Coronary artery (tissue), 2 donors: ENCODE measurements at regions not wholly inside any gene's neighbourhood (a gene's known extent, or its start where the extent isn't known, plus 50 kb on each side); places are given as distances from the start of the nearest gene placed in this dataset.
"Not testable (repeated sequence)": the region's sequence is repeated elsewhere in the genome, so short reads cannot be mapped to it uniquely, and the experiment has no call there.

Source experiments
- DNase-seq: peaks from one replicate; pipeline ENCODE4 v3.0.0-alpha.2; 2017; ENCODE audit warnings: low spot score
- H3K27ac ChIP-seq, 2 donors: fragments of 200-600 bp; sonication (generic); one replicate each; pipeline ENCODE4 v1.5.1; 2016 to 2019
- H3K4me3 ChIP-seq: fragments of 200-600 bp; sonication (generic); 2 replicates; pipeline ENCODE4 v1.5.1; 2016; ENCODE audit warnings: mild to moderate bottlenecking, moderate library complexity
- CTCF ChIP-seq: fragments of 200-600 bp; sonication (generic); IDR thresholded peaks from one replicate; pipeline ENCODE4 v1.5.1; 2019; ENCODE audit warnings: antibody characterized with exemption

GRCh38 chr13:88459331-88459730, 788.2 kb downstream of the SLITRK5 start:
- TF ChIP-seq CTCF: no peak
- DNase-seq: no peak
- no peak overlapping the region for H3K4me3 ChIP-seq
- no peak overlapping the region for H3K27ac ChIP-seq

GRCh38 chr13:88461272-88462009, 790.3 kb downstream of the SLITRK5 start:
- Histone ChIP-seq H3K27ac (no peak overlapping the region), H3K4me3 (no peak overlapping the region)
- no peak for TF ChIP-seq CTCF
- no peak for DNase-seq

- DNase-seq: no peak
- no peak for TF ChIP-seq CTCF
- Histone ChIP-seq H3K27ac (no peak overlapping the region), H3K4me3 (no peak overlapping the region)
Observed at GRCh38 chr13:88464851-88465250, 793.7 kb downstream of the SLITRK5 start.

- no peak overlapping the region for H3K4me3 ChIP-seq
- H3K27ac ChIP-seq: no peak overlapping the region
- TF ChIP-seq CTCF: no peak
- DNase-seq: no peak
Observed at GRCh38 chr13:88472316-88472715, 801.1 kb downstream of the SLITRK5 start.

- DNase-seq: no peak
- no peak overlapping the region for H3K4me3 ChIP-seq
- H3K27ac ChIP-seq: no peak overlapping the region
- TF ChIP-seq CTCF: no peak
Observed at GRCh38 chr13:88483202-88483601, 812.0 kb downstream of the SLITRK5 start.

- no peak overlapping the region for H3K4me3 ChIP-seq
- DNase-seq: no peak
- TF ChIP-seq CTCF: no peak
- no peak overlapping the region for H3K27ac ChIP-seq
Observed at GRCh38 chr13:88507909-88508308, 836.7 kb downstream of the SLITRK5 start.

- DNase-seq, H3K4me3 ChIP-seq, H3K27ac ChIP-seq: not testable (repeated sequence)
Observed at GRCh38 chr13:88512993-88513392, 841.8 kb downstream of the SLITRK5 start.
